ENCODE measurements at regions not wholly inside any gene's neighbourhood (a gene's known extent, or its start where the extent isn't known, plus 50 kb on each side); places are given as distances from the start of the nearest gene placed in this dataset.

DNA sequence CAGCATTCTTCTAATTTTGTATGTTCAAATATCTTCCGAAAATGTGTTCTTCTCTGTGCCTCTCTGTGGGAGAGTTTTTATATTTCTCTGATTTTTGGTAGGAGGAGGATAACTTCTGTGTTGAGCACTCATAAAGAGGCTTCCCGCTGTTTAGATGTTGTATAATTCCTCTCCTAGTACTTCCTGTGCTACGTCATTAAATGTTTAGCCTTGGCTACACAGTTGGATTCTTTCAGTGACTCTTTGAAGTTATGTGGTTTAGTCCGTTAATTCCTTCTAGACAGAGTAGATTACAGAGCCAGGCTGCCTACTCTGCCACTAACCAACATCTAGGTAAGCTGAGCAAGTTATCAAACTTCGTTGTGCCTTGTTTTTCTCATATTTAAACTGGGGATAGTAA lies 302.6 kb downstream of the OSTF1 start:
- TF ChIP-seq, protein P1, sequence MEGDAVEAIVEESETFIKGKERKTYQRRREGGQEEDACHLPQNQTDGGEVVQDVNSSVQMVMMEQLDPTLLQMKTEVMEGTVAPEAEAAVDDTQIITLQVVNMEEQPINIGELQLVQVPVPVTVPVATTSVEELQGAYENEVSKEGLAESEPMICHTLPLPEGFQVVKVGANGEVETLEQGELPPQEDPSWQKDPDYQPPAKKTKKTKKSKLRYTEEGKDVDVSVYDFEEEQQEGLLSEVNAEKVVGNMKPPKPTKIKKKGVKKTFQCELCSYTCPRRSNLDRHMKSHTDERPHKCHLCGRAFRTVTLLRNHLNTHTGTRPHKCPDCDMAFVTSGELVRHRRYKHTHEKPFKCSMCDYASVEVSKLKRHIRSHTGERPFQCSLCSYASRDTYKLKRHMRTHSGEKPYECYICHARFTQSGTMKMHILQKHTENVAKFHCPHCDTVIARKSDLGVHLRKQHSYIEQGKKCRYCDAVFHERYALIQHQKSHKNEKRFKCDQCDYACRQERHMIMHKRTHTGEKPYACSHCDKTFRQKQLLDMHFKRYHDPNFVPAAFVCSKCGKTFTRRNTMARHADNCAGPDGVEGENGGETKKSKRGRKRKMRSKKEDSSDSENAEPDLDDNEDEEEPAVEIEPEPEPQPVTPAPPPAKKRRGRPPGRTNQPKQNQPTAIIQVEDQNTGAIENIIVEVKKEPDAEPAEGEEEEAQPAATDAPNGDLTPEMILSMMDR (IDR thresholded peaks at IDR 0.05) = no peak
- TF ChIP-seq RCOR1 (IDR thresholded peaks at IDR 0.05; ENCODE audit: low read length) (no peak), FOSL2 (IDR thresholded peaks at IDR 0.05; ENCODE audit: borderline replicate concordance, low read depth) (no peak), JUND (IDR thresholded peaks at IDR 0.05) (no peak)
- TF ChIP-seq, protein P2, sequence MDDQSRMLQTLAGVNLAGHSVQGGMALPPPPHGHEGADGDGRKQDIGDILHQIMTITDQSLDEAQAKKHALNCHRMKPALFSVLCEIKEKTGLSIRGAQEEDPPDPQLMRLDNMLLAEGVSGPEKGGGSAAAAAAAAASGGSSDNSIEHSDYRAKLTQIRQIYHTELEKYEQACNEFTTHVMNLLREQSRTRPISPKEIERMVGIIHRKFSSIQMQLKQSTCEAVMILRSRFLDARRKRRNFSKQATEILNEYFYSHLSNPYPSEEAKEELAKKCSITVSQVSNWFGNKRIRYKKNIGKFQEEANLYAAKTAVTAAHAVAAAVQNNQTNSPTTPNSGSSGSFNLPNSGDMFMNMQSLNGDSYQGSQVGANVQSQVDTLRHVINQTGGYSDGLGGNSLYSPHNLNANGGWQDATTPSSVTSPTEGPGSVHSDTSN (IDR thresholded peaks at IDR 0.05) = no peak
